ENCODE measurements at regions not wholly inside any gene's neighbourhood (a gene's known extent, or its start where the extent isn't known, plus 50 kb on each side); places are given as distances from the start of the nearest gene placed in this dataset.
"Not testable (repeated sequence)": the region's sequence is repeated elsewhere in the genome, so short reads cannot be mapped to it uniquely, and the experiment has no call there.

DNA sequence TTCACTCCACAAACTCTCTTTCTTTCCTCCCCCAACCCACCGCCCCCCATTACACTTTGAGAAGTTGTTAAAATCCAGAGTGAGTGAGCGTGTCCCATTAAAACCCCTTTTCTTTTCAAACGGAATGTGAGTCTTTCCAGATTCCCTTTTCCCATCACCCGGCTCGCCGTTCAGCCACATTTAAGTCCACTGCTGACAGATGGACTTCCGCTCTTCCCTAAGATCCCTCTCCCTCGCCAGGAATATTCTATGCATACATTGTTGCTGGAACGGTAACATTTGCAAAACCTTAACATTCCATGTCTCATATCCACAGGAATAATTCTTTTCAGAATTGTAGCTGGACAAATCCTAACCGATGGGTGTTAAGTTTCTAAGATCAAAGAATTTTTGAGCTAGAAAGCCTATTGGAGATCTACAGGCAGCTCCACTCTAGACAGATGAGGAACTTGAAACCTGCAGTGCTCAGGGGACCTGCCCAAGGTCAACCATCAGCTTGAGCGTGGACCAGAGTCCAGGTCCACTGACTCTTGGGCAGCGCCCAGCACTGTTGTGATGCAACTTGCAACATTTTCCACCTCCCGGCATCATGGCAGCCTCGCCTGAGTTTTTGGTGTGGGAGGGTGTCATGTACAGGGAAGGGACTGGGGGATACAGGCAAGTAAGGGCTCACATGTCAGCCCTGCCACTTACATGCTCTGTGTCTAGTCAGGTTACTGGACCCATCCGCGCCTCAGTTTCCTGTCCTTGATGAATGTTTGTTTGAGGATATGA lies 500.1 kb downstream of the CCDC171 start:
- no peak for DNase-seq (ENCODE audit: low read depth)

DNA sequence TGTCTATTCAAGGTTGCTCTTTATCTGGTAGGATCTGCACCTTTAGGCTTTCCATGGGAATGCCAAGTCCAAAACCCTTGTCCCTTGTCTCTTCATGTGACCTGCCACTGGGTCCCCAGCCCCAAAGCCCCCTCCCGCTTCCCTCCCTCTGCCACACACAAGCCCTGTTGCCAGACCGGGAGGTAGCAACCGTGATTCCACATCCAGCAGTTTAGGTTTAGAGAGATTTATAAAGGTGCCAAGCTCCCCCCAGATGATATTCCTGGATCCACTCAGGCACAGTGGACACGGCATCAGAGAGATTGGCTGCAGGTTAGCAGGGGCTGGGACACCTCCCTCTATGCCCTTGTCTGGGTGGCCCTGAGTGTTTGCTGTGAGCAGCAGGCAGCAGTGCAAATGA lies 504.7 kb downstream of the CCDC171 start:
- no peak for DNase-seq (ENCODE audit: low read depth)

DNA sequence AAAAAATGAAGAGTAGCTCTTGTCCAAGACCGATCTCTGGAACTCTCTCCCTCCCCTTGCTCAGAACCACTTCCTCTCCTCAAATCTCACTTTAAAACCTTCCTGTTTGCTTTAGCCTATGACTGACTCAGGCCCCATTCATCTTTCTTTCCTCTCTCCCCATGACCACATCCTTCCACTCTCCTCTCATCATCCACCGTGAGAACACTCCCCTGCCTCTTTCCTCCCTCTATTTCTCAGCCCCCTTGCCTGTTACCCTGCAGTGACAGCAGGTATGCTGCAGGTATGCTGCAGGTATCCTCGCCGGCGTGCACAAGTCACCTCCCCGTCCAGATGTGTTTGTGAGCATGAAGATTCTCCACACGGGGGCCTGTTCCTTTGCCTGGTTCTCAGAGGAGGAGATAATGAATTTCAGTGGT lies 505.3 kb downstream of the CCDC171 start:
- no peak for DNase-seq (ENCODE audit: low read depth)

DNA sequence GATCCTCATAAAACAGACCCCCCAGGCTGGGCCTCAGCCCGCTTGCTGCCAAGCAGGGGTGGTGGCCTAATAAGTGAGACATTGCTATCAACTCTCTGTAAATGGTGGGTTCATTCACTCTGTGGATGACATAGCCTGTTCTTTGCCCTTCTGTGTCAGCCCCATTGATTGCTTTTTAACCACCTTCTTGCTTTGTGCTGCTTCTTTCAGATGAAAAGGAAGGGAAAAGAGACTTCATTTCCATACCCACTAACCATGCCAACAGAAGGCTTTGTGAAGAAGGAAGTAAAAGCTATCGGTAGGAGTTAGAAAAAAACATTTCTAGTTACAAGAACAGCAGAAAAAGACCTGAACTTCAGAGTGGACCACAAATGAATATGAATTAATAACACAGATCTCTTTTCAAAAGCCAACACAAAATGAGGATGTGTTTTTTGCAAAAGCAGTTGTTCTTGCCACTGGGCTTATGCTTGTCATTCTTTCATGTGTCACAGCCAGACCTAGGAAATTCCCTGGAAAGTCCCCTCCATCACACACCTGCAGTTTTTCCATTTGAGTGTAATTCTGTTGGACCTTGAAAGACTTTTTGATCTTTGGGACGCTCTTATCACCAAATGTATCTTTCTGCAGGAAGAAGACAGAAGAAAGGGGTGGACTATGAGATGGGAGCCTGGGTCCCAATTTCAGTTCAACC lies 507.7 kb downstream of the CCDC171 start:
- no peak for DNase-seq (ENCODE audit: low read depth)

DNA sequence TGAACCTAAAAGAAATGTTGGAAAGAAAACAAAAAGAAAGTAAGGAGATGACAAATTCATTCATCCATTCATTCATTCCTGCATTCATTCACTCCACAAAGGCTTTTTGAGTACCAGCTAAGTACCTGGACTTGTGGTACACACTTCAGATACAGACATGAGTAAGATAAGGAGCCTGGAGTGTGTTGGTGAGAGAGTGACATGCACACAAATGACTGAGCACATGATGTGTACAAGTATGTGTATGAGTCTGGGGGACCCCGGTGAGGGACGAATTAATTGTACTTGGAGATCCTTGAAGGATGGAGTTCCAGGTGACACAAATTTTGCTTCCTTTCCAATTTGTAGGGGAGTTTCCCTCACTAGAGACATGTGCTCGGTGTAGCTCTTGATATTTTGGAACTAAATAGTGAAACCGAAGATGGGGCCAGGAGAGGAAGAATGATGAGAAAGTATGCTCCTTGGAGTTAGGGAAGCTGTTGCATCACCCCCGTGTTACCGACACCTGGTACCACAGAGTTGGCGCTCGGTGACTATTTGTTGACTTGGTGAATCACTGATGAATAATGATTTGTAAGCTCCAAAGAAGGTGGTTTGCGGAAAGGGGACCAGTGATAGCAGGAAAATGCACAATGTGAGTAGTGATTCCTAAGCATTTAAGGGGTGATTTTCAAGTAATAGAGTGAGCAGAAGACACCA lies 509.8 kb downstream of the CCDC171 start:
- peak; percentile 36 for DNase-seq (ENCODE audit: low read depth)

DNA sequence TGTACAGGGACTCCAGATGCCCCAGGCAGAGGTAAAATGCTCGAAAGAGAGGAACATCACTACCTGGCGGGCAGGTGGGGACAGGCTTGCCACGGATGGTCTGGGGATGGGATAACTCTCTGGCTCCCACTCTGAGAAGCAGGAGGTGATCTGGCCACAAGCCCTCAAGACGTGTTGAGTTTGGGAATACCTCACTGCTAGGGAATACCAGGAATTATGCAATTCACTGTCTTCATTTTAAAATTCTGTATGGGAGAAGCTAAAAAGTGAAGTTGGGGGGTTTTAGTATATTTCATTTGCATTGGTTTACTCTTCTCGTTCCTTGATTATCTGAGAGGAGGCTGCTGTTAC lies 510.4 kb downstream of the CCDC171 start:
- no peak for DNase-seq (ENCODE audit: low read depth)

DNA sequence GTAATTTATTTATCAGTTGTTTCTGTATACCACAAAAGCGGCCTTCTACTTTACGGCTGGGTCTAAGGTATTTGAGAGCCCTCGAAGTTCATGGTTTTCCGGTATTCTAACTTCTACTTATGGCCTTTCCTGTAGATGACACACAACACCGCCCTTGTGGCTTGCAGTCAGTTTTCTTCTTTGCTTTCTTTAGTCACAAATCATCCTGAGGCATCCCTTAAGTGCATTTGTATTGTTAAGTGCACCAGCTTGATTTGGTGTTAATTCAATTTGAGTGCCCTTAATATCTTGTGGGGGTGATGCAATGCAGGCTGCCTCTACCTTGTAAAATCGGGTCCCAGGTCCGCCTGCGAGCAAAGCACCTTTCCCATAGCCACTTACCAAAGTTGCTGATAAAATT lies 511.9 kb downstream of the CCDC171 start:
- no peak for DNase-seq (ENCODE audit: low read depth)

DNA sequence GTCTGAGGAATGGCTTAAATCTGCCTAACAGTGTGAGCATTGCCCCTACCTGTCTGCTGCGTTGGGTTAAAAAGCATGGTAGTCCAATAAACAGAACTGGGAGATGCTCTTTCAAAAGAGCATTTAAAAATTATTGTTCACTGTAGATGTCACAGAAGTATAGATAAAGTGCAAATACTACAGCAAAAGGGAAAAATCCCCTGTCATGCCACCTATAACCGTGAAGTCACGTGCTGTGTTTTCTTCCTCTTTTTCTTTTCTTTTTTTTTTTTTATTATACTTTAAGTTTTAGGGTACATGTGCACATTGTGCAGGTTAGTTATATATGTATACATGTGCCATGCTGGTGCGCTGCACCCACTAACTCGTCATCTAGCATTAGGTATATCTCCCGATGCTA lies 513.4 kb downstream of the CCDC171 start:
- DNase-seq (ENCODE audit: low read depth): not testable (repeated sequence)

DNA sequence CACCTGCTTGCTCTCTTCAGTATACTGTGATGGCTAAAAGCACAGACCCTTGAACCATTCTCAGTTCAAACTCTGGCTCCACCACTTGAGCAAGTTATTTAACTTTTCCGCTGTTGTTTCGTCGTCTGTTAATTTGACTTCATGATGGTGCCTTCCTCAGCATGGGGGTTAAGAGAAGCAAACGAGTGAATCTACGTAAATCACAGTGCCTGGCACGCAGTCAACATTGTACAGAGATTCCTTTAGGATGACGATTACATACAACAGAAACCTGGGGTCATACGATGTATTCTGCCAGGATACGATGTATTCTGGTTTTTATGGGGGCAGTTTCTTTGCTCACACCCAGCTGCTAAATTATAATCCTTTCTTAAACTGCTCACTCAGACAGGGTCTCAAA lies 515.6 kb downstream of the CCDC171 start:
- no peak for DNase-seq (ENCODE audit: low read depth)

DNA sequence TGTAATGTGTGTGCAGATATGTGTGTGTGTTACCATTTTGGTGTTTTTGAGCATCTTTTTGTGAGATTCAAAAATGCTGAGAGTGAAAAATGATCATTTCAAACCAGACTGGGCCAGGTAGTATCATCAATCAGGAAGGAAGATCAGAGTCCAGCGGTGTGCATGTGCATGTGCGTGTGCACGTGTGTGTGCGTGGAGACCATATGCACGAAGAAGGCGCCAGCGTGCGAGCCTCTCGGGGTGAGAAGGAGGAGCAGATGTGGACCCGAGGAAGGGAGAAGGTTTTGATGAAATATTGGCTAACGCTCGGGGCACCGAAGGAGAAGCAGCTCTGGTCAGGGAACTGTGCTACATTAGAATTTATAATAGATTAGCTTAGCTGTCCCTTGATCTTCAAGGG lies 516.4 kb downstream of the CCDC171 start:
- no peak for DNase-seq (ENCODE audit: low read depth)

DNA sequence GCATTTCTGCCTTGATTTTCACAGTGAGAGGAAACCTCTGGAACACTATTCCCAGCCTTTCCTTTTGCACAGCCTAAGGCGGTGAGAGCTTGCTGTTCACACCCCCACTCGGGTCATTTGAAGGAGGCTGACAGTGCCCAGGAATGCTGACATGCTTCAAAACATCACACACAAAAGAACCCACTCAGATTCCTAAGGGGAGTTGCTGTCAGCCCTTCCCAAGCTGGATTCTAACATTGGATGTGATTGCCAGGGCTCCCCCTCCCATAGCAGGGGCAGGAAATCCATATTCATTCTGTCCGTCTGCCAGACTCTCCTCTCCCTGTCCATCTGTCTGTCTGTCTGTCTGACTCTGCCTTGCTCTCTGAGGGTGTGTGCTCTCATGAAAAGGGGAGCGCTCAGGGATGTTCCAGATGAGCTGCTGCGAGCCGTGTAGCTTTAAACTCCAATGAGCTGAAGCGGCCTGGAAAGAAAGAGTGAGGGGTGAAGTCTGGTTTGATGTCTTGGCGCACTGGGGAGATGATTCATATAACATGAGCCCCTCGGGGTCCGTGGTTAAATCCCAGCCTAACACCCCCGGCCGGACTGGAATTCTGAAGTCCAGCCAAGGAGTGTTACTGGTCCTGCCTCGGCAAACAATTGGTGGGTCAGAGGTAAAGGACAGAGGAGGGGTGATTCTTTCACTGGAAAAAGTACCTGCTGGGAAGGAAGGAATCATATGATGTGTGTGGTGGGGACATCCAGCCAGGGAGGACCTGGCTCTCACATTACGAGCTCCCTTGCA lies 517.0 kb downstream of the CCDC171 start:
- DNase-seq (ENCODE audit: low read depth): no peak

DNA sequence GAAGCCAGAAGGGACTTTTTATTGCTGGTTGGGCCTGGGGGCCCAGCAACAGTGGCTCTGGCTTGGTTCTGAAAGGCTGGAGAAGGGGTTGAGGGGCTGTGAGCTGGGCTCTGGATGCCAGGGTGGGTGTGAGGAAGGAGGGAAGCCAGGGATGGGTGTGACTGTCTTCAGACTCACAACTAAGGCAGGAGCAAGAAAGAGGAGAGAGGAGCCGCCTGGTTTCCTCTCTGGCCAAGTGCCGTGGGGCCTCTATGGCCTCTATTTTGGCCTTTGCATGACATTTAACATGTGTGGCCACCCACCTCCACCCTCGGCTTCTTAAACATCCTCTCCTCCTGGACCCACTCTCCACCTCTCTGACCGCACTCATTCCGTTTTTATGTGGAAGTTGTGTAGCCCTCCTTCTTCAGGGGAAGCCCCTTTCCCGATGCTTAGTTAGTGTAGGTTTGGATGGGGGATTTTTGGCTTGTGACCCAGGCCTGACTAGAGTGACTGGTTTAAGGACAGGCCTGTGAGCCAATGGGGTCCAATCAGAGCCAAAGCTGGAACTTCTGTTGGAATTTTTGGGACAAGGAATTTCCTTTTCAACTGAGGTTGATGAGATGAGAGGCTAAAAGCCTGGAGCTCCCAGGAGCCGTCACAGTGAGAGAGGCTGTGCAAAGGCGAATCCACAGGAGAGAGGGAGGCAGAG lies 517.8 kb downstream of the CCDC171 start:
- no peak for DNase-seq (ENCODE audit: low read depth)

DNA sequence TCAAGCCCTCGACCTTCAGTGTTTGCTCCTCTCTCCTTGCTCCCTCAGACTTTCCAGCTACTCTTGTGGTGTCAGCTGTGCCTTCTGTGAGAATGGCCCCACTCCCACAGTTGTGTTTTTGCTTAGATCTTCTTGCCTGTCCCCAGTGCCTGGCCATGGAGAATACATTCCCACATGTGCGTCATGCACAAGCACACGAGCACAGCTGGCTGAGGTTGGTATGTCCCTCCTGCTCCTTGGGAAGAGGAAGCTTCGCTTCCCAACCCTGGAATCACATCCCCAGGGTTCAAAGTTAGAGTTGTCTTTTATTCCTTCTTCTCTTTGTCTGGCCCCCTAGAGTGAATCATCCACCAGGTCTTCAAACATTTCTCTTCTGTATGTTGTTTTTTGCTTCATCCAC lies 518.6 kb downstream of the CCDC171 start:
- DNase-seq (ENCODE audit: low read depth): no peak

DNA sequence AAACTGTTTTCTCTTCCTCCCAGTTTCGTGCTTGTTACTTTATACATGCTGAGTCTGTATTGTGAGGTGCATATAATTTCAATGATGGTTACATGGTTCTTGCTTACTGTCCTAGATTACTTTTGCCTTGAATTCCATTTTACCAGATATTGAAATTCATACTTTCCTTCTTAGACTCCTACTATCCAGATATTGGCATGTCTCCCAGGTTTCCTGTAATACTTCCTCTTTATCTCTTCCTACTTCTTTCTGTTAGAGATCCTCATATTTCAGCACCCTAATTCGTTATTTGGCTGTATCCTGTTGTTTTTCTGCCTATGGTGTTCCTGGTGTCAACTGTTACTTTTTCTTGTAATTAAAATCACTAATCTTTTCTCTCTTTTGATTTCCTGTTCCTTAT lies 522.1 kb downstream of the CCDC171 start:
- peak; percentile 16 for DNase-seq (ENCODE audit: low read depth)

DNA sequence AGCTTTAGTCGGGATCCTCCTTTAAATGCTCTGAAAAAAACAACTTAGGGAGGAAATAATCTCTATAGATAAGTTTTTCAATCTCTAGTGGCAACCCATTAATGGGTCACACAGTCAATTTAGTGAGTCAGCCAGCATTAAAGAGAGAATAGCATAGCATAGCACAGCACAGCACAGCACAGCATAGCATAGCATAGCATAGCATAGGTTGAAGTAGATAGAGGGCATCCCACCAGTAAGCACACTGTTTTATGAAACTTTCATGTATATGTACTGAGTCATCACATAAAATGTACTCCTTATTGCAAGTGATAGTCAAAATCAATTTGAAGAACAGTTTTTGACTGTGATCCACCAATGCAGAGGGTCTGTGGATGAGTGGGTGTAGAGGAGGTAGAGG lies 522.9 kb downstream of the CCDC171 start:
- no peak for DNase-seq (ENCODE audit: low read depth)

DNA sequence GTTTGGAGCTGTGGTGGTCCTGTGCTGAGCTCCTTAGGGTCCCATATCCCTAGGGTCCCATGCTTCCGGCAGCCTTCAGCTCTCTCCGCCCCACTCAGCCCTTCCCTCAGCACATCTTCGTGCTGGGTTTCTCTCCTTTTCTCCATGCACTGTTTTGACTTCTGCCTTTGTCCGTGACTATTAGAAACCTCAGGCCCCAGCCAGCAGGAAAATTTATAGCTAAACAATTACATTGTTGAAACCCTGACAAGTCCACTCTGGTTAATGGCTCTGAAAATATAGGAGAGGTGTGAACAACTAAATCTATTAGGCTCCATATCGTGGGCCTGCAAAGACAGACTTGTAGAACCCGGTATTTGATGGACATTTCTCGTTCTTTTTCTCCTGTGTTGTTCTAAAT lies 523.7 kb downstream of the CCDC171 start:
- DNase-seq (ENCODE audit: low read depth): no peak

DNA sequence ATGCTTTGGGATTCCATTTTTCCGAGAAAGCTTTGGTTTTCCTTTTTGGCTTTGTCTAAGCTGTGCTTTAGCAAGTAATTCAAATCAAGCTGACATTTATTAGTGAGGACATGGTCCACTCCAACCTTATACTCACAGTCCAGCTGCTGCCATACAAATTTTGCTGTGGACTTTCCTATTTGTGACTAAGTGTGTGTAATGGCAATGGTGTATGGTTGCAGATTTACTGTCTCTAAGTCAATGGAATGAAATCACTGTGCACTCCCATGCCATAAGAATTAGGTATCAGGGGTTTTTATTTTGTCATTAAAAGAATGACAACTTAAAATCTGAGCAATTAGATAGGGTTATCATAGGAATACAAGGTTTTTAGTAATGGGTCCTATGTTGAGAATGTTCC lies 530.0 kb downstream of the CCDC171 start:
- DNase-seq (ENCODE audit: low read depth): no peak

DNA sequence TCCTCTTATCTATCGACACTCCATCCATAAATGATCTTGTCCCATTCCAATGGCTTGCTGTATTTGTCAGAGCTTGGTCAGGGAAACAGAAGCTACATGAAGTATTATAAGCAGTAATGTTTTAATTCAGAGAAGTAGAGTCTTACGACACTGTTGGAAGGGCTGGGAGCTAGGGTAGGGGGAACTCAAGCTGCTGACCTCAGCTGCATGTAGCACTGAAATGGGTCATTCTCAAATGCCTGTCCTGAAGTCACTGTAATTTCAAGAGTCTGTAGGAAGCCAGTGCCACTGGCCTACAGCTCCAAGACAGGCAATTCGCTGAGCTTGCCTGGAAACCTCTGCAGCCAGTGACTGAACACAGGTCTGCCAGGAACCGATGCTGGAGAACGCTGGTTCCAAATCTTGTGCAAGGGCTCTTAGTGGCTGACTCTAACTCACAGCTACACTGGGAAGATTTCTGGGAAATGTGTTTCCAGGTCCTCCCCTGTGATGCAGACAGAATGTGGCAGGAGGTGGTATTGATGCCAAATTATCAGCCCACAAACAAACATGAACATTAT lies 532.4 kb downstream of the CCDC171 start:
- peak; percentile 60 for DNase-seq (ENCODE audit: low read depth)

DNA sequence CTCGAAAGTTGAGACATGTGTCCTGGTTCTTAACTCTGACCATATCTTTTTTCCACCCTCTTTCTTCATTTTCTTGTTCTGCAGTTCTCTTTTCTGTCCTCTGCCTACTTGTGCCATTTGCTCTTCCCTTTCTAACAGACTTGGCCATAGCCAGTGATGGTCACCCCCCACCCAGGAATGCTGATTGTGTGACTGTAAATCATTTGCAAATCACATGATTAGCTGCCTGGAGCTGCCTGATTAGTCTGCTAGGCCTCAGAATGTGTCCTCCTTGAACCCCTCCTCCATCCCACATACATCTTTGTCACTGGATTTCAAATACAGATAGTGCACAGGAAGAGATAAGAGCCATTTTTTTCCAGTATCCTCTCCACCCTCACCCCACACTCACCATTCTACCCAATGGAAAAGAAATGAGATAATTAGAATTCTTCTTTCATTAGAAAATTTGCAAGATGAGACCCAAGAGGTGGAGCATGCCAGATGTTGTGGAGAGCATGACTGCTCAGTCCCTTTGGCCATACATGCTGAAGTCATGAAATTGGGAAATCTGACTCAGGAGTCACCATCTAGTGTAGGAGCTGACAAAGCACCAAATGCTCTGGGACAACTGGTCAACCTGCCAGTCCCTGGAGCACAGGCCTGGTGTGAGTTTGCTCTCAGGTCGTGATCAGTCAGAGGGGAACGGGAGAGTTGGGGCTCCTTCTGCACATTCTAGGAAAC lies 538.2 kb downstream of the CCDC171 start:
- DNase-seq (ENCODE audit: low read depth): peak; percentile 13

DNA sequence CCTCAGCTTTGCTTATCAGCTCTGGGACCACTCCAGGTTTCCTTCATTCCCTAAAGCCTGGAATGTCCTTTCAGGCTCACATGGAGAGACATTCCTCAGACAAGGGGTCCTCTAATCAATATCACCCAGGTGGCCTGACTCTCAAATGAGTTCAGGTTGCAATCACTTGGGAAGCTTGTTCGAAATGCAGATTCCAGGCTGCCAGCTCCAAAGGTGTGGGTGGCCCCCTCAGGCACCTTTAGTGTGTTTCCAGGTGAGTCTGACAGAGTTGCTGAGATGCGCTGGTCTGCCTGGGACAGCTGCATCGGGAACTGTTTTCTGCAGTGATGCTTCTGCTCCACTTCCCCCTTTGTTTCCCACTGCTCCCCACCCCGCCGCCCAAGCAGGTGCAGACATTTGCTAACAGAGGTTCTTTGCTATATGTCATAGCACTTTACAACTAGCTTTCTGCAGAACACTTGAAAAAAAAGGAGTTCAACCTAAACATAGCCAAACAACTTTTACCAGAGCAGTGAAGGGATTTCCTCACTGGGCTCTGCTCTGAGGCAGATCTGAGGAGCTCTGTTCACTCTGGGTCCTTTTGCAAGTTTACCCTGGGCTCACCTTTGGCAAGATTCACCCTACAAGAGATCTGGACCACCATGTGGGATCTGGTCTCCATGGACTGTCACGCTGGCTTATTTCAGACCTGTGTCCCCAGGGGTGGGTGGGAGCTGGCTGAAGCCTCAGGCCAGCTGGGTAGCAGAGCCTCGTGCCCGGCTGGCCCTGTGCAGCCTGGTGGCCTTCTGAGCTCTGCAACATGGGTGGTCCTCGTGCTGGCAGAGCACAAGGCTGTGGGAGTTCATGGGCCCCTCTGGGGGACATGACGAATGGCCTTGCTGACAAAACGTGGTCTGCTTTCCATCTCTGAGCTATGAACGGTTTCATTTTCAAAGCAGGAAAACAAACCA lies 539.6 kb downstream of the CCDC171 start:
- no peak for DNase-seq (ENCODE audit: low read depth)
